SKM-1 treated with dmso at 0.1 percent for 144 hours (cell line): ENCODE measurements at regions not wholly inside any gene's neighbourhood (a gene's known extent, or its start where the extent isn't known, plus 50 kb on each side); places are given as distances from the start of the nearest gene placed in this dataset.

Source experiments
- DNase-seq: peaks from one replicate; lab custom pipeline; 2025; ENCODE audit not compliant: unreplicated experiment; lab: John Stamatoyannopoulos, UW

- DNase-seq: no peak
Observed at GRCh38 chr6:19032591-19033295, 645.6 kb downstream of the RNF144B start.

DNA sequence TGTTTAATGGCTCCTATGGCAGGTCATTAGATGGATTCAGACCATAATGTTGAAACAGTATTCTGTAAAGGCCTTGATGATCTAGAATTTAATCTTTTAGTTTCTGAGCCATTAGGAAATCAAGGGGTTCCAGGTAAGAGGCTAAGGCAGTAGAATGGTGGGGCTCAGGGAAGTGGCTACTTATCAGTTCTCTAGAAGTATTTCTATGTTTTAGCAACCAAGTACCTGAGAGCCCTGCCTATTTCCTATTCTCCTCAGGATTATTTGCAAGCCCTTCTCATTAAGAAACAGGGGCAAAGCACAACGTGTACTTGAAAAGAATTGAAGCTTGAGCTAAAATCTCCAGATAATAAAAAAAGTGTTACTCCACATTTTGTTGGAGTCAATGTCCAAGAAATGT, 646.5 kb downstream of the RNF144B start:
- no peak for DNase-seq

GRCh38 chr6:19034986-19035385, 647.8 kb downstream of the RNF144B start:
- no peak for DNase-seq

DNA sequence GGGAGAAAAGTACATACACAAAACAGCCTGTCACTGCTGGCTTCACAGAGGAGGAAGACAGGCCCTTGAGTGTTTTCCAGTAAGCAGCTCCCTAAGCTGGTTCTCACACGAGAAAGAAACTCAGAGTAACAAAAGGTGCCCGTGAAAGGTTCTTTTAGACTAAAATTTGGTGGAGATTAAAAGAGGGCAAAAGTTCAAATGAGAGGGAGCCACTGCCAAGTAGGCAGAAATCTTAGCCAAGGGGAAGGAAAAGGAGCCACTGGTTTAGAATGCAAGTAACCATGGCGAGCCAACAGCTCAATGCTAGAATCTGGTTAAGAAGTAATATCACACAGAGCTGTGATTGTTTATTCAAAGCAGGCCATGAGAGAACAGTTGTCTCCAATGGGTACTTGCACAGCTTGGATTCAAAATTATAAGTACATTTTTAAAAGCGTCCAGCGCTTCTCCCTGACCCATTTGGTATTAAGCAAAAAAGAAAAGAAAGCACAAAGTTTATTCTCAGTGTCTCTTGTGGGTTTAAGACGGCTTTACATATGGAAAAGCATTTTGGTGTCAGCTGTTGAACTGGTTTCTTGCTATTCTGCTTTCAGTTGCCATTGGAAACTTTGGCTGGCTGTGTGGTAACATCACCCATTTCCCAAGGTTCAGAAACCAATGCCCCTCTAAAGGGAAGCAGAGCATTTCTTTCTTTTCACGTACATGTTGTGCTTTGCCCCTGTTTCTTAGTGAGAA, 648.5 kb downstream of the RNF144B start:
- no peak for DNase-seq

DNA sequence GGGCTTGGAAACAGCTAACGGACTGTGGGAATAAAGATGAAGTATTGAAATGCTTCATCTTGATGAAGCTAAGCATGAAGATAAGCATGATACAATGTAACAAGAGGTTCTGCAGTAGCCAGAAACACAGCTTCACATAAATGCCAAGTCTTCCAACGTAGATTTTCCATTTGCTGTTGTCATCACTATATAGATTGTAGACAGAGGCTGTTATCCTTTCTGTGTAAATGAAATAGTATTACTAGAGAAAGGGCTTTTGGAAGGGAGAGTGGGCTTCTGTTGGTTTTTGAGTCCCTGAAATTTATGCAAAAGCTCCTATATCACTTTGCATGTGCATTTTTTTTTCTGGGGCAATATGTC, 649.0 kb downstream of the RNF144B start:
- DNase-seq: no peak

GRCh38 chr6:19037607-19038006, 650.5 kb downstream of the RNF144B start:
- DNase-seq: no peak

DNA sequence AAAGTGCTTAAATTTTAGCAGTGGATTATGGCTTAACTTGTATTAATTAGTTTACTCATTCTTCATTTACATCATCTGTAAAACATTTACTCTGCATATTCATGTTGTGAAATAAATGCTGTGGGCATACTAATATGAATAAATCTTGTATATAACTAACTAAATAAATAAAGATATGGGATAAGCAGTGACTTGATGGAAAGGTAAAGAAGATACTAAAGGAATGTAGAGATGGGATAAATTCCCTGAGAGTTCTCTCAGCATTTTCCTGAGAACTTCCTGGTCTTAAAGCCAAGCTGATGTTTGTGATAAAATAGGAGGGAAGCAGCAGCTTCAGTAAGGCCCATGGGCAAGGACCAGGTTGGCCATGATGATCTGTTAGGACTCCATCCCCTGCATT, 652.1 kb downstream of the RNF144B start:
- no peak for DNase-seq

DNA sequence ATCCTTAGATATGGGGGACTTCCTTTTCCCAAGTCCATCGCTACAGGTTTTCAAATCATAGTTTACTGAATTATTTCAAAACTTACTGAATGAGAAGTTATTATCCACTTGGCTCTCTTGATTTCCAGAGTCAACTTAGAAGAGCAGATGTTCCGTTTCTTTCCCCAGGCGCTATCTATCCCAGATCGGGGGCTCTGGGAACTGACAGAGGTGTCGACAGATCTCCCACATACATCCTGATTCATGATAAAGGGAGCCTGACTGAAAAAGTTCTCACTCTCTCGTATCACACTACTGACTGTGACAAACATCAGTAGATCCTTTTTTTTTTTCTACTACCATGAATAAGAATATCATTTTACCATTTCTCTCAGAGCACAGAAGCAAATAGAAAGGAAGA, 654.8 kb downstream of the RNF144B start:
- no peak for DNase-seq

DNA sequence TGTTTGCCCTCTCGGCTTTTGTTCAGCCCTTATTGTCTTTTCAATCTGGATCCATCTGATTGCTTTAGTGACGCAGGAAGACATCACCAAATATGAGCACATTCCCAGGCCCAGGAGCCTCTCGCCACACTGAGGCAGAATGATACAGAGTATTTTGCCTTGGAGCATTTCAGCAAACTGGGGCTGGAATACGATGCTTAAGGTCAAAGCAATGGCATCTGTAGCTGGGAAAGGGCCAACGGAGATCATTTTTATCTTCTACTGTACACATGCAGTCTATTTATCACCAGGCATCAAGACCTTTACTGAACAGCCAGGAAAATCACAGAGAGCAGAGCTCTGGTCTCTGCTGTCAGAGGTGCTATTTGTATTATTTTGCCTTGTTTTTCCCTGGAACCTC, 655.3 kb downstream of the RNF144B start:
- DNase-seq: no peak

DNA sequence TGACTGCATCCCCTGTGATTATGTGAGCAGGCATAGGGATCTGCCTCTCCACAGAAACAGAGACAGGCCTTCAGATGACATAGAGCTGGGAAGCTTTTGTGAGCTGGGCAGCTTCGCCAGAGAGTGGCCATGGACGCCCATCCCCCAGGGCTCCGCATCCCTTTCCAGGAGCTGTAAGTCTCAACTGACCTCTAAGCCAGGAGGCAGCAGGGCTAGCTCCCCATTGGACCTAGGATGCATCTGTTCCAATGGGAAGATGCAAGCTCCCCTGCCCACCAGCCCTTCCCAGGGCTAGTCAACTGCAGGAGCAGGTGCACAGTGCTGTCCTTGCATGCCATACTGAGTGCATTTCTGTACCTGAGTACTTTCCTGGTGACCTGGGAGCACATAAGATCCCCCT, 663.6 kb downstream of the RNF144B start:
- DNase-seq: no peak

GRCh38 chr6:19052219-19052618, 665.1 kb downstream of the RNF144B start:
- DNase-seq: no peak

GRCh38 chr6:19059102-19059501, 672.0 kb downstream of the RNF144B start:
- no peak for DNase-seq

GRCh38 chr6:19067165-19067564, 680.0 kb downstream of the RNF144B start:
- no peak for DNase-seq

GRCh38 chr6:19070520-19070919, 683.4 kb downstream of the RNF144B start:
- no peak for DNase-seq

DNA sequence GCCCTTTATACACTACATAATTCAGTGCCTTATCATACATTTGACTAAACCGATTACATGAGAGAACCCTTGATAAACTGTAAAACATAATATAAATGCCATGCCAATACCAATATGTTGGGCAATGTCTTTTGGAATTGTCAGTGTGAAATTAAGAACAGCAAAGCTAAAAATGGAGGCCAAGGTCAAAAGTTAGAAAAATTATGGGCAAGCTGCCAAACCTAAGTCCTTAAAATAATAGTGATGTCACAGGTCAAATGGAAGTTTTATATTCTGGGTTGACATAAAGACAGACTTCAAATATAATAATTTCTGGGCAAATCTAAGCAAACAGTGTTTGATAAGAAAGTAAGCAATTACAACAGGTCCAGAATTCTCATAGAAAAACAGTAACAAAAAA, 696.7 kb downstream of the RNF144B start:
- DNase-seq: no peak

DNA sequence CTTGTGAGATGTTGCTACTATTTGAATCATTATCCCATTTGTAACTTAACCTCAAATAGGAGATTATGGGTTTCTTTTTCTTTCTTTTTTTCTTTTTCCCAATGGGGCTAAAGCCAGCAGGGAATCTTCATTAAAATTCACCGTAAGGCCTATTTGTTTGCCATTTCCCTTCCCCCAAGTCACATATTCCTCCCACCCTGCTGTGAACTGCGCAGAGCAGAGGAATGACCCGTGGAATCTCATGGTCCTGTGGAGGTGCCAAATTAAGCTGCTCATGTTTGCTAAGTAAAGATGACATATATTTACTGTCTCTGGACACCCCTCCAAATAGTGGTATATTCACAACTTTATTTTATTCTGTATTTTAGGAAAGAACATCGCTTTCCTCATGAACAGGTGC, 699.3 kb downstream of the RNF144B start:
- DNase-seq: no peak

GRCh38 chr6:19087296-19087695, 700.1 kb downstream of the RNF144B start:
- DNase-seq: no peak

GRCh38 chr6:19087897-19088296, 700.7 kb downstream of the RNF144B start:
- DNase-seq: no peak

DNA sequence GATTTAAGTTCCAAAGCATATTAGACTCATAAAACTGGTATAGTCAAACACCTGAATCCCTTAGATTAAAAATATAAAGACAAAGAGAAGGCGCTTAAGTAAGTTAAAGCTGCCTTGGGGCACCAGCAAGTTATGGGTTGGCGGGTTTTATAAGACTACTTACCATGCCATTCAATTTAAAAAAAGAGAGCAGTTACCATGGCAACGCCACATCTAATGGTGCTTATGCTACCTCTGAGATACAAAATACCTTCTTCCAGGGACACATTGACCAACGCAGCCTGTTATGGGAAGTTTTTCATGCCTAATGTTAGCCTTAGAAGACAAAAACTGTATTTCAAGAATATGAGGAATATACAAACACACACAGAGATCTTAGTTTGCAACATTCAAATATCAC, 713.6 kb downstream of the RNF144B start:
- DNase-seq: no peak

DNA sequence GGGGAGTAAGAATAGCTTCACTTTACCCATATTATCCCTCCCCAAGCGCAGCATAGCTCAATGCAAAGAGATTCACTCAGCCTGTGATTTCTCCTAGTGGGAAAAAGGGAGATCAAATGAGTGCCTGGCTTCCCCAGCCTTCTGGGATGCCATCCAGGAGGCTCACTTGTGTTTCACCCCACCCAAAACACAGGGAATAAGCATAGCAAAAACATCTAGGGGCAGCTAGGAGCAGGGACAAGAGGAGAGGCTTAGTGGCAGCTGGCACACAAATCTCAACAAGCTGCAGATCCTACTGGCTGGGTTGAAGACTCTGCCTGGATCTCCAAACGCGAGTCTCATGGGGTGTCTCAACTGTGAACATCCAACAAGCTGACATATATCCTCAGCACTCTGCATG, 715.8 kb downstream of the RNF144B start:
- DNase-seq: no peak

DNA sequence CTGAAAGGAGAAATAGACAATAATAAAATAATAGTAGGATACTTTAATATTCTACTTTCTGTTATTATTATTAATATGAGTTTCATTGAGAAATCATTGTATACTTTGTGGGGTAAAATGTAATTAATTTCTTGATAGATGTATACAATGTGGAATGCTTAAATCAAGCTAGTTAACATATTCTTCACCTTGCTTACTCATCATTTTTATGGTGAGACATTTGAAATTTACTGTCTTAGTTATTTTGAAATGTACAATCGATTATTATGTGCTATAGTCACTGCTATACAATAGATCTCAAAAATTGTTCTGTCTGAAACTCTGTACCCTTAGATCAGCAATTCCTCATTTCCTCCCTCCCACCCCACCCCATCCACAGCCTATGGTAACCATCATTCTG, 720.3 kb downstream of the RNF144B start:
- DNase-seq: no peak

DNA sequence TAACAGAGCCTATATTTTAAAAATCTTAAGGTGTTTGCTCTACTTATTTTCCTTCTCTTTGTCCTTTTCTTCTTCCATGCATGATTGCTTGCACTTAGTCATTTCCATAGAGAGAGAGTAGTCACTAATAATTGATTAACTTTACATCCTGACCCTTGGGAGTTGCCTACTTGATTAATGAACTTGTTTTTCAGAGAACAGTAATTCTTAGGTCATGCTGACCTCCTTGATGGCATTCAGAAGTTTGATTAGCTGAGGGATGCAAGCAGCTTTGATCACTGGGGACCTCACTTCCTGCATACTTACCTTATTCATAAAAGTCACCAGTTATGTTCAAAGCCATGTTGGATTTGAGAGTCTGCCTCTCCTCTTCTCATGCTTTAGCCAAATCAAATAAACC, 715.6 kb upstream of the ID4 start:
- DNase-seq: no peak

- DNase-seq: no peak
Observed at GRCh38 chr6:19127081-19127480, 710.1 kb upstream of the ID4 start.
